HuH-7.5 (cell line): ENCODE measurements at regions not wholly inside any gene's neighbourhood (a gene's known extent, or its start where the extent isn't known, plus 50 kb on each side); places are given as distances from the start of the nearest gene placed in this dataset.
"Not testable (repeated sequence)": the region's sequence is repeated elsewhere in the genome, so short reads cannot be mapped to it uniquely, and the experiment has no call there.

Experiments used
- DNase-seq: peaks from one replicate; pipeline ENCODE4 v3.0.0; 2011; ENCODE audit warnings: low spot score

GRCh38 chr6:169101036-169101805 lies 152.4 kb downstream of the THBS2 start:
- DNase-seq = no peak

GRCh38 chr6:169099411-169100202 lies 154.0 kb downstream of the THBS2 start:
- no peak for DNase-seq

- DNase-seq = not testable (repeated sequence)
These were observed 155.0 kb downstream of the THBS2 start for GRCh38 chr6:169098651-169099050.

- no peak for DNase-seq
These were observed 155.5 kb downstream of the THBS2 start for GRCh38 chr6:169098116-169098515.

- DNase-seq = no peak
These were observed 156.2 kb downstream of the THBS2 start for GRCh38 chr6:169097381-169097959.

GRCh38 chr6:169096388-169096787 lies 157.3 kb downstream of the THBS2 start:
- DNase-seq = no peak

GRCh38 chr6:169095153-169095552 lies 158.5 kb downstream of the THBS2 start:
- DNase-seq = no peak

GRCh38 chr6:169094552-169094950 lies 159.1 kb downstream of the THBS2 start:
- DNase-seq = no peak

- no peak for DNase-seq
These were observed 159.7 kb downstream of the THBS2 start for GRCh38 chr6:169093770-169094551.

- DNase-seq = no peak
These were observed 160.5 kb downstream of the THBS2 start for GRCh38 chr6:169093066-169093723.

- no peak for DNase-seq
These were observed 161.3 kb downstream of the THBS2 start for GRCh38 chr6:169092375-169092774.

- not testable (repeated sequence) for DNase-seq
These were observed 163.0 kb downstream of the THBS2 start for GRCh38 chr6:169090514-169091127.

GRCh38 chr6:169088762-169089161 lies 164.9 kb downstream of the THBS2 start:
- DNase-seq = no peak

- no peak for DNase-seq
These were observed 166.1 kb downstream of the THBS2 start for GRCh38 chr6:169087443-169088041.

GRCh38 chr6:169086616-169087015 lies 167.0 kb downstream of the THBS2 start:
- not testable (repeated sequence) for DNase-seq

- DNase-seq = no peak
These were observed 167.6 kb downstream of the THBS2 start for GRCh38 chr6:169086020-169086419.

GRCh38 chr6:169085466-169085865 lies 168.2 kb downstream of the THBS2 start:
- DNase-seq = no peak

GRCh38 chr6:169084557-169084956 lies 169.1 kb downstream of the THBS2 start:
- DNase-seq = not testable (repeated sequence)

GRCh38 chr6:169084067-169084466 lies 169.6 kb downstream of the THBS2 start:
- no peak for DNase-seq

- no peak for DNase-seq
These were observed 170.2 kb downstream of the THBS2 start for GRCh38 chr6:169083508-169083874.
